ENCODE measurements at regions not wholly inside any gene's neighbourhood (a gene's known extent, or its start where the extent isn't known, plus 50 kb on each side); places are given as distances from the start of the nearest gene placed in this dataset.

DNA sequence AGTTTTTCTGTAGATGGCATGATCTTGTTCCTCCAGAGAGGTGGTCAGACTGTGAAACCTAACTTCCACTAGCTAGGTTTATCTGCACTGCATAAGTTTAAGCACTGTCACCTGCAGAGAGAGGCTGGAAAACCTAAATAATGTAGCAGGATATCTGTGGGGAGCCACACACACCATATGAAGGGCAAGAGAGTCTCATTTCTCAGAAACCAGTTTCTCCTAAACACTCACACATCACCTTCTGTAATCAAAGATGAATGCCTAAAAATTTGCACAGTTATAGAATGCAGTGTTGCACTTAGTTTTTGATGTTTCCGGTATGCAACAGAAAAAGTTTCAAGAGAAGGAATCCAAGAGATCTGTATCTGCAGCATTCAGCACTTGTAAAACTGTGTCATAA is 654.6 kb downstream of the ADGRL2 start:
- no peak for TF ChIP-seq CTCF (IDR thresholded peaks at IDR 0.05)
- no peak for TF ChIP-seq POLR2A (IDR thresholded peaks at IDR 0.05)
- WGBS, 2 donors = 78 to 81% methylated on average over 1 of the region's 1 CpG
- Histone ChIP-seq H3K36me3 (no peaks in the 10 kb centered on the region), H3K9me3 (peaks cover 0 to 16% (median 0%) of the 10 kb centered on the region in 3 donors), H3K4me3 (no peak overlapping the region), H3K27me3 (no peaks in the 10 kb centered on the region), H3K27ac (no peak overlapping the region), H3K4me1 (no peaks in the 10 kb centered on the region)
- intact Hi-C loops (cut with DNase I) = no loop called here
- DNase-seq = no peak

- Histone ChIP-seq H3K4me3 (no peak overlapping the region), H3K27ac (no peak overlapping the region), H3K36me3 (no peaks in the 10 kb centered on the region), H3K27me3 (no peaks in the 10 kb centered on the region), H3K9me3 (peaks cover 0 to 16% (median 0%) of the 10 kb centered on the region in 3 donors), H3K4me1 (no peaks in the 10 kb centered on the region)
- WGBS, 2 donors = 78 to 90% methylated on average over 3 of the region's 3 CpGs
- DNase-seq = no peak
- intact Hi-C loops (cut with DNase I) = no loop called here
- no peak for TF ChIP-seq CTCF (IDR thresholded peaks at IDR 0.05)
- TF ChIP-seq POLR2A (IDR thresholded peaks at IDR 0.05) = no peak
Observed at GRCh38 chr1:82454431-82454830, 653.7 kb downstream of the ADGRL2 start.

DNA sequence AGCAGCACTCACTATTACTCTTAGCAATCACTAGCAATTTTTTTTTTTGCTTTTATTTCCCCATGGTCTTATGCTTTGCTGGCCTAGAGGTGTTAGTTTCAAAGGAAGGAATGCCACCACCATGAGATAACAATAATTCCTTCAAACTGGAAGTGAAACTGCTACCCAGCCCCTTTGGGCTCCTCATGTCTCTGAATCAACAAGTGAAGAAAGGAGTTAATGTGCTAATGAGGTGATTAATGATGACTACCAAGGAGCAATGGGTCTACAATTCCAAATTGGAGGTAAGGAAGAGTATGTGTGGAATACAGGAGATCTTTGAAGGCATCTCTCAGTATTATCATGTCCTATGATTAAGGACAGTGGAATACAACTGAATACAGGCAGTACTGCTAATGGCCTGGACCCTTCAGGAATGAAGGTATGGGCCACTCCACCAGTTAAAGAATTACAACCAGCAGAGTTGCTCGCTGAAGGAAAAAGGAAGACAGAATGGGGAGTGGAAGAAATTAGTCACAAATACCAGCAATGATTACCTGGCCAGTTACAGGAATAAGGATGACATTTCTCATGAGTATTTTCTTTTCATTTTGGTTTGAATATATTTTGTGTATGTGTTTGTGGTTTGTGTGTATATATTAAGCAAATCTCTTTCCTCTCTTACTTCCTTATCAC is 652.9 kb downstream of the ADGRL2 start:
- no peaks in the 10 kb centered on the region for H3K36me3 ChIP-seq
- intact Hi-C loops (cut with DNase I) = no loop called here
- H3K9me3 ChIP-seq = peaks cover 0 to 16% (median 0%) of the 10 kb centered on the region in 3 donors
- H3K4me1 ChIP-seq = no peaks in the 10 kb centered on the region
- 62 to 68% methylated on average over 1 of the region's 1 CpG for WGBS, 2 donors
- H3K27me3 ChIP-seq = no peaks in the 10 kb centered on the region
- TF ChIP-seq CTCF (IDR thresholded peaks at IDR 0.05) (no peak), POLR2A (IDR thresholded peaks at IDR 0.05) (no peak)
- DNase-seq = no peak
- no peak overlapping the region for H3K4me3 ChIP-seq
- no peak overlapping the region for H3K27ac ChIP-seq

GRCh38 chr1:82452096-82452495 is 651.4 kb downstream of the ADGRL2 start:
- Histone ChIP-seq H3K4me3 (no peak overlapping the region), H3K9me3 (peaks cover 0 to 16% (median 0%) of the 10 kb centered on the region in 3 donors), H3K27me3 (no peaks in the 10 kb centered on the region), H3K27ac (no peak overlapping the region), H3K36me3 (no peaks in the 10 kb centered on the region), H3K4me1 (no peaks in the 10 kb centered on the region)
- intact Hi-C loops (cut with DNase I) = no loop called here
- DNase-seq = no peak
- no peak for TF ChIP-seq CTCF (IDR thresholded peaks at IDR 0.05)
- no peak for TF ChIP-seq POLR2A (IDR thresholded peaks at IDR 0.05)

DNA sequence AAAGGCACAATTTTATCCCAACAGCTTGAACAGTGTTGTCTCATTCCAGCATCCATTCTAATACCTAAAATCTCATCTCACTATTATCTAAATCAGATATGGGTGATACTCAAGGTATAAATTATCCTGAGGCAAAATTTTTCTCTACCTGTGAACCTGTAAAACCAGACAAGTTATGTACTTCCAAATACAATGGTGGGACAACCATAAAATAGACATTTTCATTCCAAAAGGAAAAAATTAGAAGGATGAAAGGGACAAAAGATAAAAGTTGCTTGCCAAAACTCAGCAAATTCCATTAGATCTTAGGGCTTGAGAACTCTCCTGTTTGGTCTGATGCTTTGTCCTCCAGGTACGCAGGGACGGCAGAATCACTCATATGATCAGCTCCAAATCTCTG is 650.5 kb downstream of the ADGRL2 start:
- Histone ChIP-seq H3K36me3 (no peaks in the 10 kb centered on the region), H3K27ac (no peak overlapping the region), H3K4me3 (no peak overlapping the region), H3K9me3 (peaks cover 0 to 16% (median 0%) of the 10 kb centered on the region in 3 donors), H3K27me3 (no peaks in the 10 kb centered on the region), H3K4me1 (no peaks in the 10 kb centered on the region)
- intact Hi-C loops (cut with DNase I) = no loop called here
- 88 to 100% methylated on average over 2 of the region's 2 CpGs for WGBS, 2 donors
- TF ChIP-seq CTCF (IDR thresholded peaks at IDR 0.05) (no peak), POLR2A (IDR thresholded peaks at IDR 0.05) (no peak)
- no peak for DNase-seq
